GM18873 (cell line): ENCODE measurements at regions not wholly inside any gene's neighbourhood (a gene's known extent, or its start where the extent isn't known, plus 50 kb on each side); places are given as distances from the start of the nearest gene placed in this dataset.

Source experiments
- ATAC-seq: cut with Tn5 transposase; IDR thresholded peaks from one replicate; pipeline ENCODE4 v1.9.1; 2021; ENCODE audit warnings: mild to moderate bottlenecking, moderate library complexity, moderate number of reproducible peaks; ENCODE audit not compliant: unreplicated experiment, low FRiP score

GRCh38 chr16:17617021-17617552 is 146.3 kb upstream of the XYLT1 start:
- ATAC-seq, result no peak

DNA sequence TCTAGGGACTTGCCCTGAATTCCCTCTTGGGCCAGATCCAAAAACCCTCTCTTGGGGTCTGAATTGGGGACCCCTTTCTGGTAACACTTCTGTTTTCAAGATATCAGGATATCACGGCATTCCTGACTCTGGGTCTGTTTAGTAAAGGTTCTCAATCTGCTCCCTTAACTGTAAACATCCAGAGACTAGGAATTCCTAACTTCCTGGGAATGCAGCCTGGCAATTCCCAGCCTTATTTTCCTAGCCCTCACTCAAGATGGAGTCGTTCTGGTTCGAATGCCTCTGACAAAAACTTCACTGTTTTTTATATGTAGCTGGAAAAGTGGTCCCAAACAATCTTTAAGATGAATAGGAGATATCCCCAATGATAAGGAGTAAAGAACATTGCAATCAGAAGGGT is 141.6 kb upstream of the XYLT1 start:
- no peak for ATAC-seq

GRCh38 chr16:17607609-17608008 is 136.8 kb upstream of the XYLT1 start:
- no peak for ATAC-seq

DNA sequence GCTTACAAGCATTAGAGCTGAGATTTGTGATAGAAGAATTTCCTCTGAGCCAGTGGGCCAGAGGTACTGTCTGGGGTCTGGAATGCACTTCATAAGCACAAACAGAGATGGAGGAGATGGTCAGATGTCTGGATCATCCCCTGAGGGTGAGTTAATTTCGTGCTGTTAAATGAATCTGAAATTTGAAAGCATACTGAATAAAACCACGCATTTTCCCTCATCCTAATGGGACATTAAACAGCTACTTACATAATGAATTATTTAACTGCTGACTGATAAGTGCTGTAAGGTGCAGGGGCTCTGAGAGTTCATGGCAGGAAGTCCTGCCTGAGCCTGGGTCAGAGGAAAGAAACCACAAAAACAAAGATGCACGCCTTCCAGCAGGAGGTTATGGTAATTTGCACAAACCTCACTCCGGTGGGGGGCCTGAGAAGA is 136.3 kb upstream of the XYLT1 start:
- ATAC-seq, result no peak

DNA sequence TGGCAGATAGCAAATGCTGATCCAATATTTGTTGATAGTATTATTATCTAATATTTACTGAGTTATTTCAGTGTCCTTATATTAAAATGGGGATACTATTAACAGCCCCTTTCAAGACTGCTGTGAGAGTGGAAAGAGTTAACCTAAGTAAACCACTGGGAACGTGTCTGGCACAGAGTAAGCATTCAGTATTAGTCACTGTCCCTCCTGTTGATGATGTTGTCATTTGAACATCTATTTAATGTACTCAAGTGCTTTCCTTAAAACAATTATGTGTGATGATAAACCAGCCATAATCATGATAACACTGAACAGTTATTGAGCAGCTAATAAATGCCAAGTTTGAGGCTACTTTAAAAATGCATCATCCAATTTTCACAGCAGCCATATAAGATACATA is 135.7 kb upstream of the XYLT1 start:
- no peak for ATAC-seq

GRCh38 chr16:17605784-17606183 is 135.0 kb upstream of the XYLT1 start:
- no peak for ATAC-seq

GRCh38 chr16:17603626-17604025 is 132.9 kb upstream of the XYLT1 start:
- no peak for ATAC-seq

DNA sequence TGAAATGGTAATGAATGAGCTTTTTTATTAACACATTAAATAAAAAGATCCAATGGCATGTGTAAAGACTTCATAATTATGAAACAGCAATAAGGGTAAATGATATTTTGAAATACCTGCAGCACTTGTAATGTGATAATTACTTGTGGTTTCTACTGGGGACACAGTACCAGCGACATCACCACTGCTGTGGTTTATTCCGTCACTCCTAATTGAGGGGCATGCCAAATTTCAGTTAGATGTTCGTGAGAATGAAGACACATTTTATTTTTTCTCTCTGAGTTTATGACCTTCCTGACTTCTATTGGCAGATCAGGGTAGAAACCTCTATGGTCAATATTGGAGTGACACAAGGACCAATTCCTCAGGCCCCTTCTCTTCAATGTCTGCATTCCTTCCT is 131.9 kb upstream of the XYLT1 start:
- no peak for ATAC-seq

- ATAC-seq, result no peak
Observed at GRCh38 chr16:17598968-17599367, 128.2 kb upstream of the XYLT1 start.

- no peak for ATAC-seq
Observed at GRCh38 chr16:17591655-17592405, 121.1 kb upstream of the XYLT1 start.

- no peak for ATAC-seq
Observed at GRCh38 chr16:17590711-17591654, 120.2 kb upstream of the XYLT1 start.

DNA sequence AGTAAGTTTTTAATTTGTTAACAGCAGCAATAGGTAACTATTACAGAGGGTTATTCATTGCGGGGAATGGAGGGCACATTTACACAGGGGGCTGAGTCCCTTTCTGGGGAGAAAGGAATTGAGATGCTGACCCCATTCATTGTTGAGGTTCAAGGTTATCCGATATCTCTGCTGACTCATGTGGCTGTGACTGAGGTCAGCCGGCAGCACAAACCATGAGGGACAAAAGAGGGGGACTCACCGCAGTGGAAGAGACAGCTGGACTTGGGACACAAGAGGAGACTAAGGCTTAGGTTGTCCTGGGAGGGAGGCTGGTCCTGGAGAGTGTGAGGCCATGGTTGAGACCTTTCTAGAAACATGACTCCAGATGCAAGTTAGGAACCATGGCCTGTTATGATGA is 119.1 kb upstream of the XYLT1 start:
- ATAC-seq, result no peak

DNA sequence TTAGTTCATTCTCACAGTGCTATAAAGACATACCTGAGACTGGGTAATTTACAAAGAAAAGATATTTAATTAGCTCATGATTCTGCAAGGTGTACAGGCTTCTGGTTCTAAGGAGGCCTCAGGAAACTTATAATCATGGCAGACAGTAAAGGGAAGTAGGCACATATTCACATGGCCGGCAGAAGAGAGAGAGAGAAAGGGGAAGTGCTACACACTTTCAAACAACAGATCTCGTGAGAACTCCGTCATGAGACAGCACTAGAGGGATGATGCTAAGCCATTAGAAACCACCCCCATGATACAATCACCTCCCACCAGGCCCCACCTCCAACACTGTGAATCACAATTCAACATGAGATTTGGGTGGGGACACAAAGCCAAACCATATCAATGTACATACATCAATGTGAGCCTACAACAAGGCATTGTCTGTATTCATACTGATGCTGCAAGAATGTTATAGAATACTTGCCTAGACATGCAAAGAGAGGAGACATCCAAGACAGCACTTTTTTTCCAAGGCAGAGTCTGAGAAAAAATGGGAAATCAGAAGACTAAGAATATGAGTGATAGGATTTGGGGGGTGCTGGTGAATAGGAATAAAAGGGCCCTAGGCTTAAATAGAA is 114.8 kb upstream of the XYLT1 start:
- ATAC-seq, result no peak

DNA sequence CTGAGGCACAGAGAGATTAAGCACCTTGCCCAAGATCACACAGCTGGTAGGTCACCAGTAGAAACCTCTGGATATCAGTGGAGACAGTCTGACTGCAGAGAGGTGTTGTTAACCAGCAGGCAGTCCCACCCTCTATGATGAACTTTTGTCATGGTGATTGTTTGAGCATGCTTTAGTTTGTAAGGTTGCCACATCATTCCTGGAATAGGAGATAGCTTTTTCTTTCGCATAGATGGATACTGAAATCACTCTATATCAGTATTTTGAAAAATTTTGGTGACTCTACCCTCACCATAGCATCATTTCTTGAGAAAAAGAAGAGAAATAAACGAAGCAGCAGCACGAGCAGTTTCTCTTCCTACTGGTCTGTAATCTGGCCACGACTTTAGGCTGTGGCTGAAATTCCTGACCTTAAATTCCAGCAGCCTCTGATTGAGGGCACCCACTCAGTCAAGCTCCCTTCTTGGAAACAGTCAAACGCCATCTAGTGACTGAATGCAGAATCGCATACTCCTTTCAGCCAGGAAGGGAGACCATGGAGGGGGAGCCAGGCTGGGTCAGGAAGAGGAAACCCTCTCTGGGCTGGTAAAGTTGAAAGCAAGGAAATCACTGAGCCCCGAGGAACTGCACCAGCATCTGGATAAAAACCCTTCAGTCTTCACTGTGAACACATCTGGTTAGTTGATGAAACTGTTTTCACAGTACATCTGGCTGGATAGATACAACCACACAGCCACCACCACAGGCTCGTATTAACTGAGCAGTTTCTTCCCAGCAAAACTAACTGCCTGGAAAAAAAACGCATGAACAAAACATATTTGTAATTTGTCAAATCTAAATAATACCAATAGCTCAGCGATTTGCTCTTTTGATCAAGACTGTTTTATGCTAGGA is 108.5 kb upstream of the XYLT1 start:
- ATAC-seq, result no peak

DNA sequence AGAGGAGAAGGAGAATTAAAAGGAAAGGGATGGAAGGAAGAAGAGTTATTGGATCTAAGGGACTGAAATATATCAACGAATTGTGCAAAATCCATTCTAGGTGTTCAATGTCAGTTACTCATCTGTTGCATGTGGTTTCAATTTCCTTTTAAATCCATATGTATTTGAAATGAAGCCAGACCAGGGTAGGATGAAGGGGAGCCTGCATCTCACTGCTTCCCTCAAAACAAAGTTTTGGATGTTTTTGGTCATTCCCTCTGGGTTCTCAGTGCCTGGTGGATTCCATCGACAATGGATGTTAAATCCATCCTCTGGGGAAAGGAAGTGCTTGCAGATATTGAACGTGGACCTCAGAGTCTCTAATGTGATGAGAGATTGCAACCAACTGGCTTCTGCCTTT is 103.5 kb upstream of the XYLT1 start:
- no peak for ATAC-seq

DNA sequence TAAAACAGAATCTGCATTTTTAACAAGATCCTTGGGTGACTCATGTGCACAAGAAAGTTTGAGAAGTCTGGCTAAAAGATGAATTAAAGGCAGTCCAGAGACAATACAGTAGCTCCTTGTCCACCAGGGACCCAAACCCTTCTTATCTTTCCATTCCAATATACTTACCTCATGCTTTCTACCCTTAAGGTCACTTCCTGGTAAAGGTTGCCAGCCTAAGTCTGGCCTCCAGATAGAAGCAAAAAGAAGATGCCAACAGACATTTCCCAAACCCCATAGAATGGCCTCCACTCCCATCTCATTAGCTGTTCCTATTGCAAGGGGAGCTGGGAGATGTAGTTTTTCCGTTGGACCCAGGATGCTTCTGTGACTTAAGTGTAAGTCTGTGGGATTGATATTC is 101.4 kb upstream of the XYLT1 start:
- ATAC-seq, result no peak

DNA sequence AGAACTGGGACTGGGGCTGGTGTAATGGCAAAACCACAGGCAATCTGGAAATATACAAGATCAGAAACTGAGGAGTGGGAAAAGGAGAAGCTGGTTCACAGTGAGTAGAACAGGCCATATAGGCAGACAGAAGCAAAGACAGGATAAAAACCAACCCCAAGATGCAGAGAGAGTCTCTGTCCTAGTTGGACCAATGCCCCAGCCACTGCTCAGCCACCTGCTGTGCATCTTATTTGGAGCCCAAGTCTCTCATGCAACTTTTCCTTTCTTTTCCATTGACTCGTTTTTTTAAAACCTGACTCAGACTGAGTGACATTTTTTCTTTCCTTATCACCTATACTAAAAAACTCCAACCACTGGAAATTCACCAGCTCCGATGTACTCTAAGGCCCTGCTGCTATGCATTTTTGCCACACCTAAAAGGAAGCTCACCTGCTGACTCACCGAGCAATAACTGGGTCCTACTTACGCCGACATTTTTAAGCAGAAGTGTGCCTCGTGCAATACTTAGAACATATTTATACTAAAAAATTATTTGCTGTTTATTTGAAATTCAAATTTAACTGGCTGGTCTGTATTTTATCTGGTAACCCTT is 100.8 kb upstream of the XYLT1 start:
- no peak for ATAC-seq

DNA sequence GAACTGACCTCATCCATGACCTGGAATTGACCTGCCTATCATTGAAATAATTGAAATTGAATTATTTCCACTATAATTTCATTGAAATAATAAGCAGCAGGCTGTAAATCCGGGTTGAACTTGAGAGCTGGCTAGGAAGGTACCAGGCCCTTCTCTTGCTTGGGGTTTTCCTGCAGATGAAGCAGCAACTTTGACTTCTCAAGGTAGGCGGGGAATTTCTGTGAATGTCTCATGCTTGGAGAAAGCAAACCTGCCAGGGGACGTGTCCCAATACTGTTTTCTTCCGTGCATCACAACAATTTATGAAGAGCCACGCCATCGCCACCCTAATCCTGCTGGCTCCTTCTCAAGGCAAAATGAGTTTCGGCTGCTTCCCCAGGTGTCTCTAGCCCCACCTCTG is 97.5 kb upstream of the XYLT1 start:
- no peak for ATAC-seq

DNA sequence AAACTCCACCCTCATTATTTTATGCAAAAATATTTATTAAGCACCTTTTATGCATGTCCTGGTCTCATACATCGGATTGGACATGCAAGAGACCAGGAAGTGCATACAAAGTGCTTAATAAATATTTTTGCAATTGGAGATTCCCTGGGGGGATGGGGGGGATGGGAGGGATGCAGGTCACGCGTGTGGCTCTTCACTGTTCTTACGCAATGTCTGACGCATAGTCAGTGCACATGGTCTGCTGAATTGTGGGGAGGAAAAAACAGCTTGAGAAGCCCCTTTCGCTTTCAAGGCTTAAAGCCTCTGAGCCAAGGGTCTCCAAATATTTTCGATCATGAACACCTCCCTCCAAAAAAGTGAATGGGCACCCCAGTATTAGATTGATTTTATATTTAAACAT is 96.7 kb upstream of the XYLT1 start:
- ATAC-seq, result no peak
